Astrocyte (in vitro differentiated cells and primary cell): ENCODE measurements at regions not wholly inside any gene's neighbourhood (a gene's known extent, or its start where the extent isn't known, plus 50 kb on each side); places are given as distances from the start of the nearest gene placed in this dataset.

Experiments
- DNase-seq: peaks from one replicate; pipeline ENCODE4 v3.0.0-alpha.2; 2010; ENCODE audit warnings: low read depth
- FAIRE-seq: peaks from 2 replicates; lab custom pipeline; 2011; peaks lifted over from hg19 to GRCh38; lab: Jason Lieb, UNC
- H2AFZ ChIP-seq: 2 replicates; pipeline ENCODE4 v1.6.0; 2012; ENCODE audit warnings: low read depth, low read length, inconsistent platforms
- H3K27ac ChIP-seq: 2 replicates; pipeline ENCODE4 v1.5.1; 2011; ENCODE audit warnings: low read depth, low read length, inconsistent platforms
- H3K27me3 ChIP-seq: 2 replicates; pipeline ENCODE4 v1.6.0; 2011; ENCODE audit warnings: low read length, inconsistent platforms; ENCODE audit not compliant: insufficient read depth
- H3K36me3 ChIP-seq: 2 replicates; pipeline ENCODE4 v1.5.1; 2011; ENCODE audit warnings: low read length, inconsistent platforms; ENCODE audit not compliant: insufficient read depth
- H3K4me1 ChIP-seq: 2 replicates; pipeline ENCODE4 v1.5.1; 2011; ENCODE audit warnings: low read length, inconsistent platforms; ENCODE audit not compliant: insufficient read depth
- H3K4me2 ChIP-seq: 2 replicates; pipeline ENCODE4 v1.6.0; 2012; ENCODE audit warnings: low read length, inconsistent platforms
- H3K4me3 ChIP-seq: 2 replicates; pipeline ENCODE4 v1.5.1; 2011; ENCODE audit warnings: low read depth, mild to moderate bottlenecking, low read length, inconsistent platforms; ENCODE audit not compliant: insufficient read depth
- H3K79me2 ChIP-seq: 2 replicates; pipeline ENCODE4 v1.6.0; 2012; ENCODE audit warnings: mild to moderate bottlenecking, low read length, inconsistent platforms; ENCODE audit not compliant: insufficient read depth
- H3K9ac ChIP-seq: 2 replicates; pipeline ENCODE4 v1.6.0; 2012; ENCODE audit warnings: mild to moderate bottlenecking, low read length, inconsistent platforms
- H3K9me3 ChIP-seq: 2 replicates; pipeline ENCODE4 v1.5.1; 2012; ENCODE audit warnings: low read depth, mild to moderate bottlenecking, low read length, inconsistent platforms; ENCODE audit not compliant: insufficient read depth
- H4K20me1 ChIP-seq: 2 replicates; pipeline ENCODE4 v1.6.0; 2012; ENCODE audit warnings: low read length, inconsistent platforms; ENCODE audit not compliant: insufficient read depth
- H3K27ac Mint-ChIP-seq: one replicate; pipeline ENCODE4 v1.8.0; 2021; ENCODE audit warnings: mild to moderate bottlenecking, mixed read lengths; ENCODE audit not compliant: unreplicated experiment
- H3K27me3 Mint-ChIP-seq: one replicate; pipeline ENCODE4 v1.8.0; 2021; ENCODE audit warnings: low read depth, mixed read lengths; ENCODE audit not compliant: unreplicated experiment
- H3K36me3 Mint-ChIP-seq: one replicate; pipeline ENCODE4 v1.8.0; 2021; ENCODE audit warnings: low read depth, mixed read lengths; ENCODE audit not compliant: unreplicated experiment
- H3K4me1 Mint-ChIP-seq: one replicate; pipeline ENCODE4 v1.8.0; 2021; ENCODE audit warnings: low read depth, mixed read lengths; ENCODE audit not compliant: unreplicated experiment
- H3K4me3 Mint-ChIP-seq: one replicate; pipeline ENCODE4 v1.8.0; 2021; ENCODE audit warnings: mild to moderate bottlenecking, moderate library complexity, mixed read lengths; ENCODE audit not compliant: unreplicated experiment
- H3K9me3 Mint-ChIP-seq: one replicate; pipeline ENCODE4 v1.8.0; 2021; ENCODE audit warnings: mild to moderate bottlenecking, mixed read lengths; ENCODE audit not compliant: unreplicated experiment
- EZH2 ChIP-seq: IDR thresholded peaks from 2 replicates; pipeline ENCODE4 v1.6.1; 2012; ENCODE audit warnings: mild to moderate bottlenecking, low read length, inconsistent platforms; ENCODE audit not compliant: insufficient read depth
- TF ChIP-seq, protein P1 (sequence below): IDR thresholded peaks from 2 replicates; pipeline ENCODE4 v1.5.1; 2011; ENCODE audit warnings: low read depth, mild to moderate bottlenecking, inconsistent platforms, low read length, moderate library complexity; ENCODE audit not compliant: insufficient read depth

DNA sequence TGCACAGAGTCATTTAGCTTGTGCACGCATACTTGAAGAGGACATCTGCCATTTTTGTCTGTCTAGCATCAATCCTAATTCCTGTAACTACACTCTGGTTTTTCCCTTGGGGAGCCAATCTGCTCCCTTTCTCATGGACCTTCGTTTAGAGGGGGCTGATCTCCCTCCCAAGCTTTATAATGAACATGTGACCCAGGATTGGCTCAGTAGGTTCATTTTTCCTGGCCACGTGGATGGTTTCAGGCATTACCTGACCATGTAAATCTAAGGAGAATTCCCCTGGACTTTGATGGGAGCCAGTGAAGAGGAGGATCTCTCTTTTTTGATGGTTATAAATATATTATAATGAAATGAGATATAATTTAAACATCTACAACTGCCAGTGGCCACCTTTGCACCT lies 56.8 kb upstream of the HS3ST2 start:
- no peak overlapping the region for H3K27ac ChIP-seq

DNA sequence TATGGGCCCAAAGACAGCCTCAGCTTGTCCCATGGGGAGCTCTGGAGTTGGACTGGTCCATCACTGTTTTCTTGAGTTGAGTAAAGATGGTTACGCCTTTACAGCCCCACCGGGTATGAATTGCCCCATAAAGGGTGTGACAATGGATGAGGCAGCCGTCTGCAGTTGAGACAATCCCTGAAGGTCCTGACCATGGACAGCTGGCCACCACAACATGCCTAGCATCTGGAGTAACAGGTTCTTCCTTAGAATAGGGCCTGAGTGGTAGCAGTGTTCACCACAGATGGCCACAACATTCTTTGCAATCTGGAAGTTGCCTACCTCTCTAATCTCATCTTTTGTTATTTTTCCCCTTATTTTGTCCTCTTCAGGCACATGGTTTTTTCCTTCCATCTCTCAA lies 51.5 kb upstream of the HS3ST2 start:
- H3K4me3 Mint-ChIP-seq = no peak overlapping the region

More for the DNA sequence above, 56.8 kb upstream of the HS3ST2 start:
- no peaks in the 10 kb centered on the region for H3K36me3 Mint-ChIP-seq
- no peaks in the 10 kb centered on the region for H3K4me1 Mint-ChIP-seq
- Histone ChIP-seq H3K4me1 (no peaks in the 10 kb centered on the region), H3K36me3 (no peaks in the 10 kb centered on the region), H4K20me1 (no peaks in the 10 kb centered on the region), H3K9me3 (no peaks in the 10 kb centered on the region), H3K4me3 (no peak overlapping the region), H3K27me3 (no peaks in the 10 kb centered on the region), H2AFZ (no peak overlapping the region), H3K9ac (no peak overlapping the region), H3K4me2 (no peak overlapping the region), H3K79me2 (no peaks in the 10 kb centered on the region)
- peaks cover 30% of the 10 kb centered on the region for H3K27me3 Mint-ChIP-seq
- no peak for DNase-seq
- H3K9me3 Mint-ChIP-seq = no peaks in the 10 kb centered on the region
- TF ChIP-seq EZH2 = no peak
- TF ChIP-seq, protein P1, sequence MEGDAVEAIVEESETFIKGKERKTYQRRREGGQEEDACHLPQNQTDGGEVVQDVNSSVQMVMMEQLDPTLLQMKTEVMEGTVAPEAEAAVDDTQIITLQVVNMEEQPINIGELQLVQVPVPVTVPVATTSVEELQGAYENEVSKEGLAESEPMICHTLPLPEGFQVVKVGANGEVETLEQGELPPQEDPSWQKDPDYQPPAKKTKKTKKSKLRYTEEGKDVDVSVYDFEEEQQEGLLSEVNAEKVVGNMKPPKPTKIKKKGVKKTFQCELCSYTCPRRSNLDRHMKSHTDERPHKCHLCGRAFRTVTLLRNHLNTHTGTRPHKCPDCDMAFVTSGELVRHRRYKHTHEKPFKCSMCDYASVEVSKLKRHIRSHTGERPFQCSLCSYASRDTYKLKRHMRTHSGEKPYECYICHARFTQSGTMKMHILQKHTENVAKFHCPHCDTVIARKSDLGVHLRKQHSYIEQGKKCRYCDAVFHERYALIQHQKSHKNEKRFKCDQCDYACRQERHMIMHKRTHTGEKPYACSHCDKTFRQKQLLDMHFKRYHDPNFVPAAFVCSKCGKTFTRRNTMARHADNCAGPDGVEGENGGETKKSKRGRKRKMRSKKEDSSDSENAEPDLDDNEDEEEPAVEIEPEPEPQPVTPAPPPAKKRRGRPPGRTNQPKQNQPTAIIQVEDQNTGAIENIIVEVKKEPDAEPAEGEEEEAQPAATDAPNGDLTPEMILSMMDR = no peak
- FAIRE-seq = no peak
- no peak overlapping the region for H3K27ac Mint-ChIP-seq
- no peak overlapping the region for H3K4me3 Mint-ChIP-seq

DNA sequence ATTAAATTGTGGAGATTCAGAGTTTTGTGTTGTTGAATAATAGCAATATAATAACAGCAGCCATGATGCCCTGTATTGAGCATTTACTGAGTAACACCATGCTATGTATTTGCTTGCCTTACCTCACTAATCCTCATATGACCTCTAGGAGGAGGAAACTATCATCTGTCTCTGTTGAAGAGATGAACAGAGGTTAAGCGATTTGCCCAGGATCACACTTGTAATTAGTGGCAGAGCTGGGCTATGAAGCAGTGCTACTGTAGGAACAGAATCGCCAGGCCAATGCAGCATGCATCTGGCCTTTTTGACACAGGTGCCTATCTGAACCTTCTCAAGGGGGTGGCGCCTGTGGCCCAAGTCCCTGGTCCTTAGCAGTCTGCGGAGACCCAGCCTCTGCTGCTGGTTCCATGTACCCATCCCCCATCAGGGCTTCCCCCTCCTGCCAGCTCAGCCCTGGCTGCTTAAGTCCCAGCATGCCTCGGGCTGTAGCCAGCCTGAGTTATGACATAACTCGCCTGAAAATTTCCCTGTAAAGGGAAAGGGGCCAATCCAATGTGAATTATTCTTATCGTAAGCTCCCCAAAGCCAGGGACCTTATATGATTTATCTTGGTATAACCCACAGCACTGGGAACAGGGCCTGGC lies 50.4 kb upstream of the HS3ST2 start:
- Mint-ChIP-seq H3K9me3 (no peaks in the 10 kb centered on the region), H3K36me3 (no peaks in the 10 kb centered on the region), H3K27ac (no peak overlapping the region), H3K4me3 (no peak overlapping the region), H3K27me3 (no peaks in the 10 kb centered on the region), H3K4me1 (no peaks in the 10 kb centered on the region)
- Histone ChIP-seq H3K79me2 (no peaks in the 10 kb centered on the region), H3K4me2 (no peak overlapping the region), H3K9ac (no peak overlapping the region), H3K4me3 (no peak overlapping the region), H2AFZ (no peak overlapping the region), H3K36me3 (no peaks in the 10 kb centered on the region), H3K27me3 (no peaks in the 10 kb centered on the region), H3K27ac (no peak overlapping the region), H3K4me1 (no peaks in the 10 kb centered on the region), H3K9me3 (no peaks in the 10 kb centered on the region), H4K20me1 (no peaks in the 10 kb centered on the region)
- FAIRE-seq = no peak
- DNase-seq = no peak
- TF ChIP-seq EZH2 = no peak
- TF ChIP-seq, protein P1 = no peak

More for the DNA sequence above, 51.5 kb upstream of the HS3ST2 start:
- Histone ChIP-seq H3K4me2 (no peak overlapping the region), H3K9me3 (no peaks in the 10 kb centered on the region), H3K27me3 (no peaks in the 10 kb centered on the region), H3K27ac (no peak overlapping the region), H2AFZ (no peak overlapping the region), H3K36me3 (no peaks in the 10 kb centered on the region), H3K9ac (no peak overlapping the region), H3K79me2 (no peaks in the 10 kb centered on the region), H3K4me3 (no peak overlapping the region), H4K20me1 (no peaks in the 10 kb centered on the region), H3K4me1 (no peaks in the 10 kb centered on the region)
- Mint-ChIP-seq H3K9me3 (no peaks in the 10 kb centered on the region), H3K4me1 (no peaks in the 10 kb centered on the region), H3K27me3 (peaks cover 4% of the 10 kb centered on the region), H3K27ac (no peak overlapping the region), H3K36me3 (no peaks in the 10 kb centered on the region)
- TF ChIP-seq, protein P1 = no peak
- no peak for TF ChIP-seq EZH2
- DNase-seq (no peak), FAIRE-seq (no peak)
